ENCODE measurements at regions not wholly inside any gene's neighbourhood (a gene's known extent, or its start where the extent isn't known, plus 50 kb on each side); places are given as distances from the start of the nearest gene placed in this dataset.

GRCh38 chr3:103127737-103128136 lies 692.9 kb downstream of the ZPLD1 start:
- no peak for TF ChIP-seq ZNF565 (CRISPR knock-in tag; conservative IDR thresholded peaks at IDR 0.05; ENCODE audit: low read depth)
- TF ChIP-seq CREB5 (CRISPR knock-in tag; IDR thresholded peaks at IDR 0.05; ENCODE audit: low read depth) = no peak
- no peak for TF ChIP-seq RARB (CRISPR knock-in tag; IDR thresholded peaks at IDR 0.05)
- TF ChIP-seq ZNF70 (CRISPR knock-in tag; IDR thresholded peaks at IDR 0.05) = no peak
- no peak for TF ChIP-seq ESRRG (CRISPR knock-in tag; IDR thresholded peaks at IDR 0.05)
- no peak for TF ChIP-seq ARNTL (CRISPR knock-in tag; IDR thresholded peaks at IDR 0.05; ENCODE audit: borderline replicate concordance, low read depth)
- TF ChIP-seq GLIS3 (CRISPR knock-in tag; IDR thresholded peaks at IDR 0.05) = no peak
- TF ChIP-seq ZFP30 (CRISPR knock-in tag; IDR thresholded peaks at IDR 0.05) = no peak
- TF ChIP-seq ISL1 (CRISPR knock-in tag; IDR thresholded peaks at IDR 0.05) = no peak
- TF ChIP-seq PATZ1 (CRISPR knock-in tag; IDR thresholded peaks at IDR 0.05; ENCODE audit: borderline replicate concordance) = no peak
- no peak for TF ChIP-seq ZFP3 (CRISPR knock-in tag; IDR thresholded peaks at IDR 0.05)
